Ovary (tissue), 7 donors: ENCODE measurements at regions not wholly inside any gene's neighbourhood (a gene's known extent, or its start where the extent isn't known, plus 50 kb on each side); places are given as distances from the start of the nearest gene placed in this dataset.

ENCODE experiments used
- DNase-seq, 5 donors: peaks; one replicate each; pipeline ENCODE4 v3.0.0-alpha.2; 2019 to 2020
- H3K27ac ChIP-seq, 2 donors: fragments of 200-600 bp; one replicate each; pipeline versions ENCODE4 v1.5.1 to v1.8.0; 2019 to 2022
- H3K27me3 ChIP-seq: fragments of 200-600 bp; one replicate; pipeline ENCODE4 v1.8.0; 2022
- H3K36me3 ChIP-seq: fragments of 200-600 bp; sonication (generic); one replicate; pipeline ENCODE4 v1.5.1; 2019
- H3K4me1 ChIP-seq: one replicate; pipeline ENCODE4 v1.8.1; 2013; ENCODE audit warnings: mild to moderate bottlenecking, moderate library complexity; ENCODE audit not compliant: insufficient read depth
- H3K4me3 ChIP-seq: fragments of 200-600 bp; sonication (generic); one replicate; pipeline ENCODE4 v1.5.1; 2017
- H3K9me3 ChIP-seq, 2 donors: fragments of 200-600 bp in 1 of 2; sonication (generic) in 1 of 2; one replicate each; pipeline versions ENCODE4 v1.5.1 to v1.8.1; 2013 to 2019; ENCODE audit warnings: mild to moderate bottlenecking in 1 of 2, moderate library complexity in 1 of 2
- CTCF ChIP-seq, 3 donors: fragments of 450-650 bp in 2 of 3; fragments of 200-600 bp in 1 of 3; IDR thresholded peaks; one replicate each; pipeline versions ENCODE4 v1.5.1 to v1.8.0; 2016 to 2022; ENCODE audit warnings: antibody characterized with exemption in 3 of 3, mild to moderate bottlenecking in 1 of 3
- EP300 ChIP-seq: sonication (generic); formaldehyde crosslinking; IDR thresholded peaks from one replicate; pipeline ENCODE4 v1.6.1; 2017; ENCODE audit warnings: antibody characterized with exemption
- POLR2A ChIP-seq: fragments of 450-650 bp; IDR thresholded peaks from one replicate; pipeline ENCODE4 v1.6.1; 2017; ENCODE audit warnings: antibody characterized with exemption, mild to moderate bottlenecking, moderate library complexity
- WGBS, 3 donors: extraction: QIAGEN DNeasy Blood & Tissue Kit in 1 of 3; methylation state at CpG; one replicate each; pipeline versions ENCODE4 v1.1.5 to v1.1.7; 2013 to 2017; 5-methylcytosine and 5-hydroxymethylcytosine counted together
- intact Hi-C, 4 donors: fragments of 100-400 bp; cut with DNase I; formaldehyde crosslinking; loops; one replicate each; pipeline versions ENCODE4 v1.11.0 to v1.15.1; 2022 to 2023
- donor health status: DM: no; HTN: no; CAD: no; lungs with moderate emphysema.
- donor health status: DM: no; HTN: no; CAD: no.
- donor health status: Bipolar disorder and iron deficiency.
- donor health status: DM: no; HTN: no; CAD: no.
- donor health status: DM: yes; HTN: yes; CAD: no.

DNA sequence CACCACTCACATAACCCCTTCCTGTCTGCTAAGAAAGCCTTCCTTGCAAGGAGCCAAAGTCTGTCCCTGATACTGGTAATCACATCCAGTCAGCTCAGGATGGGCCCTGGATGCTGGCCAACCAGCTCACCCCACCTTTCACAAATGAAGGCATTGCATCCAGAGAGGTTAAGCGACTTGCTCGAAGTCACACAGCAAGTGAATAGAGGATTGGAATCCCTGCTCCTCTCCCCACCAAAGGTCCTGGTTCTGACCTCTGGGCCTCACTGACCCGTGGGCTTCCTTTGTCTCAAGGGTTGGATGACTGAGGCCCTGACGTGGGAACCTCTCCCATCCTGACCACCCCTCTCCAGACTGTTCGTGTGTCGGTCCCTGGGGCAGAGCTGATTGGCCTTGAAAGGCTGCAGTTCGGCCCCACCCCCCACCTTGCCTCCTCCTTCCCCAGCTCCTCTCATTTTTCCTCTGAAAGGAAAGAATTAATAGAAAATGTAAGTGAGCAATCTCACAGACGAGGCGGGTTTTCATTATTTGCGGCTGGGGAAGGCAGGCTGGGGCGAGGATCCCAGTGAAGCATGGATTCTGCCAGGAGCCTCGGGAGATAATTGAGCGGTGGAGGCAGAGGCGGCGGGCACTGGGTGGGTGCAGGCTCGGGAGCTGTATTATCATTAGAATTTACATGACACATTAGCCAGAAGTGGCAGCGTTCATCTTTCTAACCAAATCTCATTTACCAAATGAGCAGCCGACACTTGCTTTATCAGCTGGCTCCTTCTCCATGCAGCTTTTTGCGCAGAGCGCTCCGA, 101.5 kb upstream of the CSF3R start:
- intact Hi-C loops = no loop called here
- Histone ChIP-seq H3K27ac (no peak overlapping the region), H3K9me3 (no peaks in the 10 kb centered on the region), H3K4me3 (no peak overlapping the region), H3K4me1 (no peaks in the 10 kb centered on the region), H3K27me3 (no peaks in the 10 kb centered on the region), H3K36me3 (no peaks in the 10 kb centered on the region)
- 27 to 34% (median 28%) methylated on average over 21 of the region's 21 CpGs for WGBS, 3 donors
- TF ChIP-seq POLR2A (no peak), EP300 (no peak), CTCF (IDR thresholded peaks at IDR 0.05) (no peak)
- no peak for DNase-seq

DNA sequence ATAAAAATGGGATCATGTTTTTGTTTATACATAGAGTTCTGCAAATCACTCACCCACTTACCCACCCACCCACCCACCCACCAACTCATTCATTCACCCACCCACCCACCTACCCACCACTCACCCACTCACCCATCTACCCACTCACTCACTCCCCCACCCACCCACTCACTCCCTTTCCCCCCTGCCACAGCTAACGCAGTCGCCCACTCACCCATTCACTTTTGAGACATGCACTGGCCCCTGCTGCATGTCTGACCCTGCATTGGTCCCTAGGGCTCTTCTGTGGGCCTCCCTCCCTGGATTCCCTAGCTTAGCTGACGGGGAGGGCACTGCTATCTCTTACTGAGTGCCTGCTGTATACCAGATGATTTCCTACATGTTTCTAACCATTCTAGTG, 100.4 kb upstream of the CSF3R start:
- Histone ChIP-seq H3K27me3 (no peaks in the 10 kb centered on the region), H3K4me1 (no peaks in the 10 kb centered on the region), H3K4me3 (no peak overlapping the region), H3K9me3 (no peaks in the 10 kb centered on the region), H3K36me3 (no peaks in the 10 kb centered on the region), H3K27ac (no peak overlapping the region)
- DNase-seq = no peak
- TF ChIP-seq CTCF (IDR thresholded peaks at IDR 0.05) = no peak
- TF ChIP-seq EP300 = no peak
- TF ChIP-seq POLR2A = no peak
- 49 to 71% (median 61%) methylated on average over 3 of the region's 3 CpGs for WGBS, 3 donors
- intact Hi-C loops = no loop called here

- no peak for DNase-seq
- Histone ChIP-seq H3K9me3 (no peaks in the 10 kb centered on the region), H3K27me3 (no peaks in the 10 kb centered on the region), H3K27ac (no peak overlapping the region), H3K4me1 (no peaks in the 10 kb centered on the region), H3K4me3 (no peak overlapping the region), H3K36me3 (no peaks in the 10 kb centered on the region)
- intact Hi-C loops = no loop called here
- WGBS, 3 donors = 25 to 43% (median 32%) methylated on average over 12 of the region's 12 CpGs
- no peak for TF ChIP-seq CTCF (IDR thresholded peaks at IDR 0.05)
- no peak for TF ChIP-seq EP300
- no peak for TF ChIP-seq POLR2A
Measured at GRCh38 chr1:36582066-36582755, 99.5 kb upstream of the CSF3R start.

GRCh38 chr1:36580524-36580923, 97.8 kb upstream of the CSF3R start:
- H3K27ac ChIP-seq = no peak overlapping the region
- no peaks in the 10 kb centered on the region for H3K4me1 ChIP-seq
- H3K9me3 ChIP-seq = no peaks in the 10 kb centered on the region
- no peak overlapping the region for H3K4me3 ChIP-seq
- intact Hi-C loops = no loop called here
- H3K36me3 ChIP-seq = no peaks in the 10 kb centered on the region
- WGBS, 3 donors = 39 to 55% (median 44%) methylated on average over 5 of the region's 5 CpGs
- no peaks in the 10 kb centered on the region for H3K27me3 ChIP-seq
- TF ChIP-seq EP300 = no peak
- TF ChIP-seq POLR2A = no peak
- no peak for TF ChIP-seq CTCF (IDR thresholded peaks at IDR 0.05)
- no peak for DNase-seq
